C4-2B (cell line): ENCODE measurements at regions not wholly inside any gene's neighbourhood (a gene's known extent, or its start where the extent isn't known, plus 50 kb on each side); places are given as distances from the start of the nearest gene placed in this dataset.

Source experiments
- CTCF ChIP-seq: fragments of 450-650 bp; conservative IDR thresholded peaks from 2 replicates; pipeline ENCODE4 v1.5.1; 2017; ENCODE audit warnings: mild to moderate bottlenecking
- ZFX ChIP-seq: fragments of 450-650 bp; IDR thresholded peaks from 2 replicates; pipeline ENCODE4 v1.6.1; 2017

- TF ChIP-seq CTCF (no peak), ZFX (no peak)
Measured at GRCh38 chr4:79209081-79209480, 116.8 kb downstream of the NAA11 start.
